OCI-LY7 (cell line): ENCODE measurements at regions not wholly inside any gene's neighbourhood (a gene's known extent, or its start where the extent isn't known, plus 50 kb on each side); places are given as distances from the start of the nearest gene placed in this dataset.

Experiments used
- BruUV-seq: library from RNA; stranded (reverse); fragments of 400-500 nt; replicated peaks from 2 replicates; lab custom pipeline; 2021; lab: Mats Ljungman, UMichigan
- CTCF ChIA-PET: fragments of 300-600 bp; sonication (Branson Sonifier 250); formaldehyde crosslinking; loops from one replicate; lab custom pipeline; 2022; ENCODE audit warnings: antibody characterized with exemption; ENCODE audit not compliant: unreplicated experiment; lab: Charles Lee
- POLR2A ChIA-PET: fragments of 300-600 bp; sonication (Branson Sonifier 250); formaldehyde crosslinking; loops from one replicate; lab custom pipeline; 2022; ENCODE audit warnings: antibody characterized with exemption; lab: Charles Lee
- DNase-seq: peaks from one replicate; pipeline ENCODE4 v3.0.0-alpha.2; 2015; ENCODE audit warnings: low spot score
- H2AFZ ChIP-seq: fragments of 200-600 bp; sonication (generic), shearing (Covaris generic); 2 replicates; pipeline ENCODE4 v1.6.1; 2014; ENCODE audit warnings: mild to moderate bottlenecking, antibody characterized with exemption, low read length, moderate library complexity
- H3K27ac ChIP-seq: fragments of 200-600 bp; sonication (generic); 2 replicates; pipeline ENCODE4 v1.5.1; 2014; ENCODE audit warnings: mixed run types, low read depth, mild to moderate bottlenecking, moderate library complexity, low read length, inconsistent platforms; ENCODE audit not compliant: poor library complexity, severe bottlenecking
- H3K36me3 ChIP-seq: fragments of 200-600 bp; sonication (generic); 2 replicates; pipeline ENCODE4 v1.6.1; 2014; ENCODE audit warnings: mild to moderate bottlenecking, antibody characterized with exemption, low read length, moderate library complexity, mixed read lengths; ENCODE audit not compliant: insufficient read depth
- H3K4me1 ChIP-seq: fragments of 200-600 bp; sonication (generic); 2 replicates; pipeline ENCODE4 v1.5.1; 2014; ENCODE audit warnings: mild to moderate bottlenecking, low read length; ENCODE audit not compliant: insufficient read depth, poor library complexity, severe bottlenecking
- H3K4me2 ChIP-seq: fragments of 200-600 bp; sonication (generic); 2 replicates; pipeline ENCODE4 v1.6.1; 2014; ENCODE audit warnings: mild to moderate bottlenecking, low read length
- H3K4me3 ChIP-seq: fragments of 200-600 bp; sonication (generic); 2 replicates; pipeline ENCODE4 v1.5.1; 2014; ENCODE audit warnings: mild to moderate bottlenecking, low read depth, low read length; ENCODE audit not compliant: poor library complexity, severe bottlenecking
- H3K79me2 ChIP-seq: fragments of 200-600 bp; sonication (generic); 2 replicates; pipeline ENCODE4 v1.6.1; 2016; ENCODE audit warnings: low read depth, mild to moderate bottlenecking, low read length, moderate library complexity, mixed read lengths; ENCODE audit not compliant: insufficient read depth
- H3K9me2 ChIP-seq: fragments of 200-600 bp; sonication (generic); 2 replicates; pipeline ENCODE4 v1.6.1; 2016; ENCODE audit warnings: mild to moderate bottlenecking, low read length, mixed read lengths; ENCODE audit not compliant: insufficient read depth
- H3K9me3 ChIP-seq: fragments of 200-600 bp; sonication (generic); 2 replicates; pipeline ENCODE4 v1.6.1; 2014; ENCODE audit warnings: mild to moderate bottlenecking, mixed run types, low read length, mixed read lengths
- H4K20me1 ChIP-seq: fragments of 200-600 bp; sonication (generic); 2 replicates; pipeline ENCODE4 v1.6.1; 2014; ENCODE audit warnings: mild to moderate bottlenecking, antibody characterized with exemption, low read length, moderate library complexity, mixed read lengths; ENCODE audit not compliant: insufficient read depth
- CTCF ChIP-seq: fragments of 200-600 bp; sonication (generic); conservative IDR thresholded peaks from 2 replicates; pipeline ENCODE4 v1.5.1; 2014; ENCODE audit warnings: mild to moderate bottlenecking, antibody characterized with exemption, low read length, moderate library complexity, mixed read lengths
- EZH2phosphoT487 ChIP-seq: fragments of 200-600 bp; sonication (generic); IDR thresholded peaks from 2 replicates; pipeline ENCODE4 v1.6.1; 2018; ENCODE audit warnings: low read depth, borderline replicate concordance, mild to moderate bottlenecking, mixed run types, antibody characterized with exemption, low read length, moderate library complexity, mixed read lengths
- intact Hi-C: fragments of 100-400 bp; cut with micrococcal nuclease; formaldehyde crosslinking; loops from one replicate; pipeline ENCODE4 v1.10.0; 2022; ENCODE audit not compliant: unreplicated experiment

DNA sequence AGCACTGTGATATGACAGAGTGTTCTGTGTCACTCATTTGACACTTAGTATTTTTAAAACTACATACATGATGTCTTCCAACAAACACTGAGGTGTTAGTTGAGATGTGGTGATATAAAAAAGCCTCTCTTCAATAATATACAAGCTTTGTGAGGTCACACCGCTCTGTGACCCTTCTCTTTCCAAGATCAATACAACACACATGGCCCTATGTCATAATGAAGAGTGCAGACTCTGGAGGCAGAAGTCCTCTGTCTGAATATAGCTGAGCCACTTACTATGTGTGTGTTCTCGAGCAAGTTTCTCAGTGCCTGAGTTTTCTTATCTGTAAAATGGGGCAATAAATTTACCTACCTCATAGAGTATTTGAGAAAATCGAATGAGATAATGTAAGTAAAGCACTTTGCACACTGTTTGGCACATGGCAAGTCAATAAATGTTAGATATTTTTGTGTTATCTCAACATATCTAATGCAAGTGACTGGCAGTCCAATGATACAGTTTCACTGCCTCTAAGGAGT lies 499.0 kb upstream of the MARCKS start:
- intact Hi-C loops, result no loop called here
- Histone ChIP-seq H4K20me1 (no peaks in the 10 kb centered on the region), H3K9me3 (no peaks in the 10 kb centered on the region), H3K27ac (no peak overlapping the region), H3K4me1 (no peaks in the 10 kb centered on the region), H2AFZ (no peak overlapping the region), H3K4me3 (no peak overlapping the region), H3K9me2 (no peaks in the 10 kb centered on the region), H3K4me2 (no peak overlapping the region), H3K36me3 (no peaks in the 10 kb centered on the region), H3K79me2 (no peaks in the 10 kb centered on the region)
- POLR2A ChIA-PET, result no interaction called here
- no peak for DNase-seq
- CTCF ChIA-PET, result no interaction called here
- no peak for TF ChIP-seq CTCF
- no TSS peak for BruUV-seq

- no peak for DNase-seq
- no peak overlapping the region for H2AFZ ChIP-seq
- TF ChIP-seq EZH2phosphoT487 (no peak), CTCF (no peak)
- H4K20me1 ChIP-seq, result no peaks in the 10 kb centered on the region
- H3K9me3 ChIP-seq, result no peaks in the 10 kb centered on the region
- H3K79me2 ChIP-seq, result no peaks in the 10 kb centered on the region
- no peaks in the 10 kb centered on the region for H3K4me1 ChIP-seq
- H3K36me3 ChIP-seq, result no peaks in the 10 kb centered on the region
- no TSS peak for BruUV-seq
- intact Hi-C loops, result no loop called here
- no peak overlapping the region for H3K4me2 ChIP-seq
- H3K9me2 ChIP-seq, result no peaks in the 10 kb centered on the region
- H3K27ac ChIP-seq, result no peak overlapping the region
- ChIA-PET CTCF (no interaction called here), POLR2A (interaction anchor here (0.6 kb wide), 1 partner anchor 33 kb away, joined by 4 read pairs; no protein-coding TSS in a partner anchor)
- no peak overlapping the region for H3K4me3 ChIP-seq
Measured at GRCh38 chr6:113359155-113360140, 497.7 kb upstream of the MARCKS start.
